Spleen (tissue), 7 donors: ENCODE measurements at regions not wholly inside any gene's neighbourhood (a gene's known extent, or its start where the extent isn't known, plus 50 kb on each side); places are given as distances from the start of the nearest gene placed in this dataset.

ENCODE experiments used
- POLR2A ChIP-seq, 3 donors: fragments of 450-650 bp; IDR thresholded peaks; one replicate each; pipeline ENCODE4 v1.5.1; 2017; ENCODE audit warnings: antibody characterized with exemption in 3 of 3, mild to moderate bottlenecking in 1 of 3
- POLR2AphosphoS5 ChIP-seq, 3 donors: sonication (generic); formaldehyde crosslinking; IDR thresholded peaks; one replicate each; pipeline ENCODE4 v1.5.1; 2017; ENCODE audit warnings: antibody characterized with exemption in 3 of 3
- TF ChIP-seq, protein P1 (sequence below), 11 experiments: fragments of 200-600 bp in 7 of 11; fragments of 450-650 bp in 4 of 11; sonication (generic) in 4 of 11; IDR thresholded peaks in 8 of 11; conservative IDR thresholded peaks in 3 of 11; 1 replicate in 7 of 11; 2 replicates in 4 of 11; pipeline versions ENCODE4 v1.4.0 to v1.8.0; 2016 to 2021; ENCODE audit warnings: antibody characterized with exemption in 11 of 11, inconsistent platforms in 4 of 11, mild to moderate bottlenecking in 1 of 11
- donor health status: DM: no; HTN: no; CAD: no; lungs with moderate emphysema.
- donor health status: DM: no; HTN: no; CAD: no.
- donor health status: DM: no; HTN: no; CAD: no.

DNA sequence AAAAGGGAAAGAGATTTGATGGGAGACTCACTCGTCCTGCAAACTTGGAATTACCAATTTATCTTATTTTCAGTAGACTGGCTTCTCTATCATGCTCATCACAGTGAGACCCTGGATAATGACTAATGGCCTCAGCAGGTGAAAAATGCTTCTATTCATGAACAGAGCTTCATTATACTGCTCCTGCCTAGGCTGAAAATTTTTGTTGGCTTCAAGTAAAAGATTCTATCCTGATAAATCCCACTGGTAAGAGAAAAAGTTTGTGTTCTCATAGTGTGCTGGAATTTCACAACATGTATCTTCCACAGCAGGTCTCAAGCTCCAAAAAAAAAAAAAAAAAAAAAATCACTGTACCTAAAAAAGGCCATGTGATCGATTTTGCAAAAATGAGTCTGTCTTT, 329.3 kb upstream of the FZD8 start:
- TF ChIP-seq, protein P1, sequence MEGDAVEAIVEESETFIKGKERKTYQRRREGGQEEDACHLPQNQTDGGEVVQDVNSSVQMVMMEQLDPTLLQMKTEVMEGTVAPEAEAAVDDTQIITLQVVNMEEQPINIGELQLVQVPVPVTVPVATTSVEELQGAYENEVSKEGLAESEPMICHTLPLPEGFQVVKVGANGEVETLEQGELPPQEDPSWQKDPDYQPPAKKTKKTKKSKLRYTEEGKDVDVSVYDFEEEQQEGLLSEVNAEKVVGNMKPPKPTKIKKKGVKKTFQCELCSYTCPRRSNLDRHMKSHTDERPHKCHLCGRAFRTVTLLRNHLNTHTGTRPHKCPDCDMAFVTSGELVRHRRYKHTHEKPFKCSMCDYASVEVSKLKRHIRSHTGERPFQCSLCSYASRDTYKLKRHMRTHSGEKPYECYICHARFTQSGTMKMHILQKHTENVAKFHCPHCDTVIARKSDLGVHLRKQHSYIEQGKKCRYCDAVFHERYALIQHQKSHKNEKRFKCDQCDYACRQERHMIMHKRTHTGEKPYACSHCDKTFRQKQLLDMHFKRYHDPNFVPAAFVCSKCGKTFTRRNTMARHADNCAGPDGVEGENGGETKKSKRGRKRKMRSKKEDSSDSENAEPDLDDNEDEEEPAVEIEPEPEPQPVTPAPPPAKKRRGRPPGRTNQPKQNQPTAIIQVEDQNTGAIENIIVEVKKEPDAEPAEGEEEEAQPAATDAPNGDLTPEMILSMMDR (IDR thresholded peaks at IDR 0.05 in 8 of 11, conservative IDR thresholded peaks at IDR 0.05 in 3 of 11): no peak
- TF ChIP-seq POLR2AphosphoS5 (IDR thresholded peaks at IDR 0.05): no peak
- no peak for TF ChIP-seq POLR2A (IDR thresholded peaks at IDR 0.05)
